GOT3 (cell line): ENCODE measurements at regions not wholly inside any gene's neighbourhood (a gene's known extent, or its start where the extent isn't known, plus 50 kb on each side); places are given as distances from the start of the nearest gene placed in this dataset.

Experiments used
- DNase-seq: peaks from one replicate; lab custom pipeline; 2025; ENCODE audit warnings: mixed read lengths; lab: John Stamatoyannopoulos, UW

DNA sequence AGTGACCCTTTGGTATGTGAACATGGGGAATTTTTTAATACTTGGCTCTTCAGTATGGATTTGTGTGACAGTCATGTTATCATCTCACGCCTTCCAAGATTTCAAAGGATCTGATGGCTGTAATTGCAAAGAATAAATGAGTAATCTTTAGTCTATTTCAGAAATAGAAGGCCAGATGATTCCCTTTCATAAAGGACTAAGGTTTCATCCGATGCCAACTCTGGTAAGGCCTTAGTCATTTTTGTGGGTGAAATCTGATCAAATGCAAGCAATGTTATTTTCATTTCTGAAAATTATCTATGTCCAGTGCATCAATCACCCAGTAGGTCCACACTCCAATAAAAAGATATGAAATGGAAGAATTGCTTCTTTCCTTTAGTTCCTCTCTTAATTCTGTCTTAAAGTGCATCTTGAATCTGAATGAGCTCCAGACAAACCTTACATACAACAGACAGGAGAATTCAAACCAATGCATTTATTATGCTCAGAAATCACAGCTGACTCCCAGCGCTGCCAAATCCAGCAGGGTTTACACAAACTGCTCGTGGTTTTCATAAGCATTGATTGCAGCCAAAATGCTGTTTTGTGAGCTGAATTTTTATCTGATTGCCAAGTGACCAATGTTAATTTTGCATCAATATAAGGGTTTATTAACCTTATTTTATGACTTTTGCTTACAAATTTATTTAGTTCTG lies 565.2 kb upstream of the MARCKS start:
- DNase-seq: no peak

DNA sequence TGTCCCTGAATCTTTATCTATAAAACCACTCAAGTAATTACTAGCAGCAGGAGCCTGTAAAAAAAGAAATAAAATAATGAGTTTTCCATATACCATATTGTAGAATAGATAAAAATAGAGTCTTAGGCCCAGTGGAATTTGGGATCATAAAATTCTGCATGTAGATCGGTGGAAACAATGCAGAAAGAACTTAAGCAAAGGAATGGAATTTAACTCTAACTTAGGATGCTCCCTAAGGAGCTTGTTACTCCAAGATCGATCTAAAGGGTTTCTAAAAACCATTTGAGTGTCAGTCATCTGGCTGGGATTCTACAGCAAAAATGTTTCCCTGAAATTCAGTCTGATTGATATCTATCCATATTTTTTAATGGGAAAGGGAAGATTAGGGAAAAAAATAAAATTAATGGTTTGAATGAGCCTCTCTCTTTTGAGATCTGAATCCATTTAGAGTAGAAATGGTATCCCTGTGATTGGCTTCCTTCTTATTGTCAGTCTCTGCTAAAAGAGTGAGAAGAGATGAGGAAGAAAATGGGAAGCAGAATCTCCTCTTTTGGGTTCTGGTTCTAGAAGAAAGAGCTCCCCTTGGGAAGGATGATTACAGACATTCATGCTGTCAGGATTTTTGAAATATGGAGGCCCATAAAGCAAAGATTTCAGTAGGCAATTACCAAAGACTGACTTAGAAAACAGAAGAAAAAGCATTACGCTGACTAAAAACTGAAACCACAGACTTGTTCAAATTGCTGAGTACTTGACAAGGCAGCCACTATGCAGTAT lies 564.3 kb upstream of the MARCKS start:
- no peak for DNase-seq

DNA sequence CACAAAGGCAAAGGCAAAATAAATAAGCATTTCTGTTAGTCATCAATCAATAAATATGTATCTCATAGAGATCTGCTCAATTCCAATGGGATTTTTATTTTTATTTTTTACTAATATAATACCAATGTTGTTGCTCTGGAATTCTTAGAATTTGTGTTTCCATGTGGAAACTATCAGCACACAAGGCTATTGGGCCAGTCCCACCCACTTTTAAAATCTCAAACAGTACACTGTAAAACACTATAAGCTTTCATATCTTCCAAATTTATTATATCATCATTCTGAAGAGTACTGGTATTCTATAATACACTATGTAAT lies 563.8 kb upstream of the MARCKS start:
- no peak for DNase-seq

DNA sequence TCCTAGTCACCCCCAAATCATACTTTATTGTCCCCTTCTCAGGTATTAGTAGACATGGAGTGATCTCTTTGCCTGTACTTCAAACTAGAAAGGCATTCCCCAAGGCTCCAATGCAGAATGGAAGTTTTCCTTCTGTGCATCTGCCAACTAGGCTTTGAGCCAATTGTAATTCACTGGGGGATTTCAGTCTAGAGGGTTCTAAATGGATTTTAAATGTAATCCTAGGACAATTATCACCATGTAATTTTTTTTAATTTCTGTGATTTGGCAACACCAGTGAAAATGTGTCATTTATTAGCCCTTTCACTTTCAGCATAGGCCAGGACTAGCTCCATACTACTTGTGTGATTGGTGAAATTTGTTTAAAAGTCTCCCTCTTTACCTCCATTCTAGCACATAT lies 557.6 kb upstream of the MARCKS start:
- DNase-seq: no peak

DNA sequence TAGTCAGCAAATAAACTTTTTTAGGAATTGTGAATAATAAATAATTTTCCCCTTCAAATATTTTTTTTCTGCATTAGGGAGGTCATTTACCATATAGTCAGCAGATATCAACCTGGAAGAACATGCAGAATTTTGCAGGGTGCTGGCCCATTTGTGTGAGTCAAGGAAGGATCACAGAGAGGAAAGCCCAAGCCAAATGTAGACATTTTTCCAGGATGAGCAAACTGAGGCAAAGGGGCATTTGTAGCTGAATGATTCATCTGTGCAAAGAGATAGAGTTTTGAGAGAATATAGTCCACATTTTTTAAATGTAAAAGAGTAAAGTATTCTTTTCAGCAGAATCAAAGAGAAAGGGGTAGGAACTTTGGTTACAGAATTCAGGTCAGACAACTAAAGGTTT lies 555.5 kb upstream of the MARCKS start:
- DNase-seq: no peak

DNA sequence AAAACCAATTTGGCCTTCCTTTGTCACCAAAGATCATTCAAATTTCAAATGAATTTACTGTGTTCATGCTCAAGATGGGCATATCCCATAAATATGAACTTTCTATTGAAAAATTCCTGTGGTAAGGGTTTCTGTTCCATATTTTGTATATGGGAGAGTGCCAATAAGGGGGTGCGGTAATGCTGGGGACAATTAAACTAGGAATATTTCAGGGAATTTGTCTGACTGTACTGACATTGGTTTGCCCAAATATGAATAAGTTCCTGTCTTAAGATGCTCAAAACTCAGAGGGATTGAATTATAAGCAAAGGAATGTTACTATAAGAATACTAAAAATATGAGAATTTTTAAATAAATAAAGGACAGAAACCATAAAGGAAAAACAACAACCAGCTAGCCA lies 553.0 kb upstream of the MARCKS start:
- DNase-seq: no peak

DNA sequence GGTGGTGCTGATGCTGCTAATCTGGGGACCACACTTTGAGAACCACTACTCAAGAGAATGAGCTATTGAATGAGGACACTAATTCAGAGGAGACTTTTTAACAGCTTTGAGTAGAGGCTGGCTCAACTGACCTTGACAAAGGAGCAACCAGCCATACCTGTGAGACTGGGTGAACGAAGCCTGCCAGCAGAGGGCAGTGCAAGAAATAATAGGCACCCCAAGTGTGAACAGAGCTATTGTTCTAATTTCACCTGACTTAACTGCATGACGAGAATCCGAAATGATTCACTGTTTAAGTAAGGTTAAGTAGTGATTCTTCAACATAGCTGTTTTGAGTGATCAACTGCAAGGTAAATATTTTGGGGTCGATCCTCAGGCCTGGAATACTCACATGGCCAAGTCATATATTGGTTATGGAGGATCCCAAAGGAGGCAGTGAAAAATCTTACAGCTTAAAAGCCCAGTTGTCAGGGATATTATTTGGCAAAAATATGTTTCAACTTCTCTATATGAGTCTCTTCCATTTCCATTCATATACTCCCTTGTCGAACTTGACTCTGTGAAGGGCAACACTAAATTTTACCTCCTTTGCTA lies 550.5 kb upstream of the MARCKS start:
- no peak for DNase-seq

DNA sequence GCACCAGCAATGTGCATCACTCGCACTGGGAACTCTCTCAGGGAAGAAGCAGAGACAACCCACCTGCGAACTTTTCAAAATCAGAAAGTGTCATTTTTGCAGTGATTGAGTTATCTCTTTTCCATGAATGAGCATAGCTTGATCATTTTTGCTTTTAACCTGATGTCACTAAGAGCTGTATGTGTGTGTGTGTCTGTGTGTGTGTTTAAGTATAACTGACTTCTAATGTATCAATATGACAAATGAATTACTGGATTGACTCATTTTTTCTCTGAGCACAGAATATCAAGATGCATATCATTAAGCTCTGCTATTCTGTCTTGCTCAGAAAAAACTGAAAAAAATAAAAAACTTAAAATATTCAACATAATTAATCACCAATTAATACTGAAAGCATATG lies 548.9 kb upstream of the MARCKS start:
- no peak for DNase-seq

DNA sequence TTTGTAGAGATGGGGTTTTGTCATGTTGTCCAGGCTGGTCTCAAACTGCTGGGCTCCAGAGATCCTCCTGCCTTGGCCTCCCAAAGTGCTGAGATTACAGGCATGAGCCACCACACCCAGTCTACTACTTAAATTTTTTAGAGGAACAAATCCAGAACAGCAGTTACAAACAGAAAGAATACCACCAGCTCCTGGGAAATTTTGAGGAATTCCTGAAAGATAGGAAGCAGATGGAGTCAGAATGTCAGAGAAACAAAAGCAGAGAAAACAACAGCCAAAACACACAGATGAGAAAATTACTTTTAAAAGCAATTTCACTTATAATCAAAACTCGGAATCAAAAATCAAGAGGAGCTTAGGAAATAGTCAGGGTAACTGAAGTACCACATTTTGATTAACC lies 543.3 kb upstream of the MARCKS start:
- DNase-seq: no peak

DNA sequence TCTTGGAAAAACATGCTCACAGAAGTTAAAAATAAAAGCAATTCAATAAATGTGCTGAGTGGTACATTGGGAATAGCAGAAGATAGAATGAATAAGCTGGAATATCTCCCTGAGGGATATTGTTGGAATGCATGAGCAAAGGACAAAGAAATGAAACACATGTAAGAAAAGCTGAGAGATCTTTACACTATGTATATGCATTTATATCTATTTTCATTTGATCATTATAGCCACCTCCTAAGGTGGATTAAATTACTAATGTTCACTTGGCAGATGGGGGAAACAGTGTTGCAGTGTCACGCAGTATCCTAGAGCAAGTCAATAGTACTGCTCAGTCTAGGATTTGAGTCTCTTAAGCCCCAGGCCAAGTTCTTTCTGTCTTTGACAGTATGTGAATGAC lies 542.0 kb upstream of the MARCKS start:
- no peak for DNase-seq

DNA sequence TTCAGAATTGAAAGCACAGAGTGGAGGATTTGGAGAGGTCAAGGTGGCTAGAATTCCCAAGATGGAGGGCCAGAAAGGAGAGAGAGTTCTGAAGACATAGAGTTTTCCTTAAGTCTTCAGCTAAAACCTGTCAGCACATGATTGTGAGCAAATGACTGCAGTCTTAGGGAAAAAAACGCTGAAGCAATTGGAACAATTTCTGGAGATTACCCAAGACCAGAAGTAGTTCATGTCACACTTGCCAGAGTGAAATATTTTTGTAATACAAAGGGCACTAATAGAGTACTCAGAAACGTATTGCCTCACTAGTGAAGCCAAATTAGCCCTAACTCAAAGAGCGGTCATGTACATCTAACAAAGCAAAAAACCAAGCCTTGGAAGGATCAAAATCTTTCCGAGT lies 541.3 kb upstream of the MARCKS start:
- DNase-seq: no peak

DNA sequence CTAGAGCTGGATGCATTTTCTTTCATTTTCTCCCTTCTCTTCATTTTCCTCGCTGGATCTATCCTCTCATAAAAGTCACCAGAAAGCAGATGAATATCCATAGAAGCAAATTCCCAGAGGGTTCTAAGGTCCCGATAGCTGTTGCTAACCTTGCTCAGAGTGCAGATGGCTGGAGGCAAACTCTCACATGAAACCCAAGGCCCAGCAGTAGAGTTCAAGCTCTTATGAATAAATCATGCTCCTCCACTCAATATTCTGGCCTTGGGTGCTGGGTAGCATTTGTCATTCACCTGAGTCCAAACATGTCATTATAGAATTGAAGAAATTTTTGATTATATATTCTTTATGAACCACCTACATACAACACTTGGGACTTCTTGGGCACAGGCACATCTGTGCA lies 539.7 kb upstream of the MARCKS start:
- DNase-seq: no peak

DNA sequence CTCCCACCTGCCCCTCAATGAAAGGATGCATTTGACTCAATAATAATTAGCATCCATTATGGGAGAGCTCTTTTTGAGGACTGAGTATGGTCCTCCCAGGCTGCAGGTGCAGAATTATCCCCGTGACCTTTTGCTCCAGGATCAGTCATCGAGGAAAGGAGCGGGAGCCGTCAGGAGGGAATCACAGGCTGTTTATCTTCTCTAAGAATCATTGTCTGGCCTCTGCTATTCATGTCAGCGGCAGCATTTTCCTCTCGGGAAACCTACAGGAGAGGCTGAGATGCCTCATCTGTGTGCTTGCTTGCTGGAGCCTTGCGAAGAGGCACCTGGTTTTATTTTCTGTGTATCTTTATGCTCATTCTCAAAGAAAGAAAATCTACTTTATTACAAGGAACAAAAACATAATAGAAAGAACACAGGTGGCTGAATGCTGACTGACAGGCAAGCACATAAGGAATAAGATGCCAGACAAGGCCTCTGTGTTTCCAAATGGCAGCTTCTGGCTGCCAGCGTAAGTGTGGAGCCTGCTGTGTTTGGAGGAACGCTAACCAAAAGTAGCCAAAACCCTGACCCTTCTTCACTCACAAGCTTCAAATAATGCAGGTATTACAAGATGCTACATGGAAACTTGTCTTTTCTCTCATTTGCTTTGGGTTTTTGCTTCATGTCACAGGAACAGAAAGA lies 539.1 kb upstream of the MARCKS start:
- DNase-seq: no peak

DNA sequence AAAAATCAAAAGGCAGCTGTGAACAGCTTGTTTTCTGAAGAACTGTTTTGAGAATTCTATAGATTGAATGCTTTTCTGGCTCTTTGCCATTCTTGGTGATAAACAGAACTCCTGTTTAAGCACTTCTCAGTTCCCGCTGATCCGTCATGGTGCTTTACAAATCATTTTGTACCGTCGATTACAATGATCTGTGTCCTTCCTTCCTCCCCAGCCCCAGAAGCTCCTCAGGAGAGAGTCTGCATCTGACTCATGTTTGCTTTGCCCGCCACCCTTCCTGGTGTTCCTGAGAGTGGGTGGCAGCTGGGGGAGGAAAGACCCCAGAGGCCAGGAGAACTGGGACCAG lies 538.6 kb upstream of the MARCKS start:
- DNase-seq: no peak

DNA sequence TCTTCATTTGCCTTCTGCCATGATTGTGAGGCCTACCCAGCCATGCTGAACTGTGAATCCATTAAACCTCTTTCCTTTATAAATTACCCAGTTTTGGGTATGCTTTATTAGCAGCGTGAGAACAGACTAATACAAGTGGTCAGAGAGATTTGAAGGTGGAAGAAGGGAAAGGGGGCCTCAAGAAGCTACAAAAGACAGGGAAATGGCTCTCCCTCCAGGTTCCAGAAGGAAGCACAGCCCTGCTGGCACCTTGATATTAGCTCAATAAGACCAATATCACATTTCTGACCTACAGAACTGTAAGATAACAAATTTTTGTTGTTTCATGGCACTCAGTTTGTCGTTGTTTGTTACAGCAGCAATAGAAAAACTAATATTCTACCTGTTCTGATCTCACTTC lies 536.5 kb upstream of the MARCKS start:
- DNase-seq: no peak

DNA sequence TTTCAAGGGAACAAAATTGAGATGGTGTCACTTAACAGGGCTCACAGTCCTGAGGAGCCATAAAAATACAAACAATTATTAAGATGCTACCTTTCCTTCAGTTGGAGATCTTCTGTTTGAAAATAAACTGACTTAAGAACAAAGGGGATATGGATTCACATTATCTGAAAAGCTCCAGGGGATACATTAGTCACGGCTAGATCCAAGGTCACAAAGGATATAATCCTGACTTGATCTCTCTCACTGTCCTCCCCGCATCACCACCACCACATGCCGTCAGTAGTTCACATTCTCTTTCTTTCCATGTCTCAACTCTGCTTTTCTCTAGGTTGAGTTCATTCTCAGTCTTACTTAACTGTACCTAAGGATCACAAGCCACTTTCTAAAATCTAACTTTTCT lies 530.4 kb upstream of the MARCKS start:
- no peak for DNase-seq

DNA sequence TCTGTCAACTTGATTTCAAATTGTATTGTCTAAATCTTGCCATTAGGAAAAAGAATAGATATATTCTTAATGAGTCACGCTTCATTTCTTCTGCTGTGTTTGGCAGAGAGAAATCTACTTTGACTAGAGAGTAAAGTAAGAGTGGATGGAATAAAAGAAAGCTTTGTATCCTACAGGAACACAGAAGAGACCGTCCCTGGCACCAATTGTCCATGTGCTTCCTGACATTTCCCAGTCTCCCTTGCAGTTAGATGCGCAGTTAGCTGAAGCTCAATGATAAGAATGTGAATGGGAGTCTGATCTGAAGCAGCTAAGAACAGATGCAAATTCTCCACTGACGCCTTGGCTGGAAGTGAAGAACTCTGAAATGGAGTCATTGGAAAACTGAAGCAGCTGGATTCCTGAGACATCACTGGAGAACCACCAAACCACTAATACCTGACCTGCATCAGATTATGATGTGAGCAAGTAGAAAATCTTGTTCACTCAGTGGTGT lies 528.2 kb upstream of the MARCKS start:
- no peak for DNase-seq

DNA sequence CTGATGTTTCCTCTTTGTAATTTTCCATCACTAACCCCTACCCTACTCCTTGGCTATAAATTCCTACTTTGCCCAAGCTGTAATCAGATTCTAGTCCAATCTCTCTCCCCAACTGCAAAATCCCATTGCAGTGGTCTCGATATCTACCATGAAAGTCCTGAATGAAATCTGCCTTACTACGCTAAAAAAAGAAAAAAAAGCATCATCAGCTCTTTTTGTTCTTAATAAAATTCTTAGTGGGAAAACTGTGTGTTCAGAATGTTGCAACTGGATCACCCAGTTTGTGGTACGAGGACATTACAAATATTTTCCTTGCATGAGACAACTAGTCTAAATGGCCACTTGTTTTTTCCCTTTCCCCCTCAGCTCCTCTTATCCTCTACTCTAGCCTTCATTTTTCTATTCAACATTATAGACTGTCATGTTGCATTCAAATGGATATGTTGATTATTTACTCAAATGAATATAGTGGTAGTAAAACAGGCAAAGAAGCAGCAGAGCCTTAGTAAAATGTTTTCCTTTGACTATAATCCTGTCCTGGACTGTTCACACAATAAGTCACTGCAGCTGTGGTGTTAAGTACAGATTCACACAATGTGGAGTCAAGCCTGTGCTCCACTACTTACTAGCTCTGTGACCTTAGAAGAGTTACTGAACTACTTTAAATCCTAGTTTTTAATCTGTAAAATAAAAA lies 527.1 kb upstream of the MARCKS start:
- no peak for DNase-seq

DNA sequence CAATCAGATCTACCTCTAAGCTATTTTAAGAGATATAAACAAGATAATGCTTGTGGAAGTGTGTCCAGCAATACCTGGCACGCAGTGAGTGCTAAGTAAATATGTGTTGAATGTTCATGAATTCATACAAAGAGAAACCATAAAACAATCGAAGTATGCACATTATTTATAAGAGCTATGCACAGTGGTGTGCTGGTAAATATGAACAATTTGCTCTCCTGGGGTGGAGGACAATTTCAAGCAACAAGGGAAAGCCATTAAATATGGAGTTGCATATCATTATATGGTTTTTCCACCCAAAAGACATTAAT lies 526.6 kb upstream of the MARCKS start:
- no peak for DNase-seq

DNA sequence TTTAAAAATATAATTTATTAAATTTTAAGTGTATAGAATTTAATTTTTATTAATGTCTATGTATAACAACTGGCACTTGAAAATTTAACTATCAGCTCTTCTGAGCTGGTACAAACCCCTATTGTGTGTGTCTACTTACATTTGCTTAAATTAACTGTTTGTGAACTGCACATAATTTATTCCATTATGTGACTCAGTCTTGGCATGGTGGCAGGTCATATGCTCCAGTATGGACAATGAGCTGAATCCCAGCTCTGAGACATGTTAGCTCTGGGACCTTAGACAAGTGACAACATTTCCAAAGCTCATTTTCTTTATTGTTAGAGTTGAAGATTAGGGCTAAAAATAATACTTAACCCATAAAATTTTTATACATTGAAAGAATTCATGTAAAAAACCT lies 526.1 kb upstream of the MARCKS start:
- DNase-seq: no peak

DNA sequence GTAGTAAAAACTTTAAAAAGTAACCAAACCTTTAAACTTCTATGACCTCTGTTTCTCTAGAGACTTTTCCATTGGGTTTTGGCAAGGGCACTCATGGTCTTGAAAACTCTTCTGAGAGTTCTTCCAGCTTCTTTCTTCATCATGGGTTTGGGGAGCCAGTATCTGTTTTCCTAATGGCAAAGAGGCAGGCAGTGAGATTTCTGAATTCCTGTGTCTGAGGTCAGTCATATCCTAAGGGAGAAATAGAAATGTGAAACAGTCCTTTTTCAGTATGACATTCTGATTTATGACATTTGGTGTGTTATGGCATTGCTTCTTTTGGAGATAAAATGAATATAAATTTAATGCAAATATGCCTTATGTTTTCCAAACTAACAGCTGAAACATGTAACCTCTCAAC lies 518.5 kb upstream of the MARCKS start:
- DNase-seq: no peak

DNA sequence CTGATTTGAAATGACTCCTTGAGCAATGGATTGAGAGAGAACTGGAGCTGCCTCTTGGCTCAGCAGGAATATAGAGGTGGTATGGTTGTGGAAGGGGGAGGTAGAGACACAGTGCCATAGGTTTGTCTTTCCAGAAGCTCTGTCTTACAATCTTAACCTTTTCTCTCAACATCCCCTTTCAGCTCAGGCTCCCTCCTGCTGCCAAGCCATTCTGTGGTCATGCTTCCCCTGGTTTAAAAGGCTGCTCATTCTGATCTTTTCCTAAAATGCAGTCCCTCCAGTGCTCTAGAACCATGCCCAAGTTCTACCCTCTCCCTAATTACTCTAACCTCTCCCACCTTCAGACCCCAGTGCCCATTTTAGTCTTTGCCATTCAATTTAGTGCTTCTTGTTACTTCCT lies 517.9 kb upstream of the MARCKS start:
- no peak for DNase-seq

DNA sequence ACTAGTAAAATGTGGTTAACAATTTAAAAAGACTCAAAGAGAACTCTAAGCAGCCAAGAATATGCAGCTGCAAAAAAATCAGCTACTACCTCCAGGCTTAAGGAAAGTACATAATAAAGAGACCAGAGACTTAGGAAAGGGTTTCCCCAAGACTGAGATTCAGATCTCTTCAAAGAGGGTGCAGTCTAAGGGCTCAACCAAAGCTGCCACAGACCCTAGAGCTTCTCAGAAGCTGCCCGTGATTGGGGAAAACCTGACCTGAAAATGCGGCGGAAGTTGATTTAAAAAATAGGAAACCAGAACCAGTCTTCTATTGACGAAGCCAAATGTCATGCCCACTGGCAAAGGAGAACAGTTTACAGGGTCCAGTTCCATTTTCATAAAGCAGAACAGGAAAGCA lies 516.8 kb upstream of the MARCKS start:
- DNase-seq: no peak
